ENCODE measurements at regions not wholly inside any gene's neighbourhood (a gene's known extent, or its start where the extent isn't known, plus 50 kb on each side); places are given as distances from the start of the nearest gene placed in this dataset.

DNA sequence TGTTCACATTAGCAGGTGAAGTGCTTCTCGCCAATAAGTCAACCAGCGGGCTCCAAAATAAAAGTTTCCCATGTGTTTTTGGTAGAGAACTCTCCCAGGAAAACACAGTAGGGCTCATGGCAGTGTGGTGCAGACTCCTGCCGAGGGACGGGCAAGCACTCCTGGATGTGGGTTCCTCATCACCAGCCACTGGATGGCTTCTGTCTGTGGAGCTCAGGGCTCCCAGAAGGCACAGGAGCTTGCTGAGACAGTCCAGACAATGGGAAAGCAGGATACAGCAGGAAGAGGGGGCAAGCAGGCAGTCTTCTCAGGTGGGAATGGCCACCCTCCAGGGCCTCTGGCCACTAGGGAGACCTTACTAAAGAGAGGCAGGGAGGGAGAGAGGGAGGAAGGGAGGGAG lies 142.4 kb downstream of the HSD17B3 start:
- Histone ChIP-seq H3K36me3 (ENCODE audit: control insufficient read depth in 2 of 2, extremely low read depth in 1 of 2, insufficient read depth in 2 of 2, low read length in 2 of 2) (no peaks in the 10 kb centered on the region), H3K27me3 (ENCODE audit: control insufficient read depth in 2 of 2, insufficient read depth in 2 of 2, low read length in 2 of 2) (peaks cover 0 to 3% of the 10 kb centered on the region in 2 experiments), H3K9me1 (replicated peaks; ENCODE audit: control insufficient read depth, extremely low read depth, insufficient read depth, low read length) (no peaks in the 10 kb centered on the region), H3K4me1 (ENCODE audit: control insufficient read depth, extremely low read depth, insufficient read depth, low read length) (peaks cover 12% of the 10 kb centered on the region), H2AFZ (ENCODE audit: low read depth, low read length) (no peak overlapping the region), H3K9me3 (replicated peaks; ENCODE audit: control insufficient read depth, insufficient read depth, low read length) (no peaks in the 10 kb centered on the region), H4K20me1 (replicated peaks; ENCODE audit: control insufficient read depth, extremely low read depth, insufficient read depth, low read length) (no peaks in the 10 kb centered on the region), H3K27ac (ENCODE audit: insufficient read depth, low read depth, low read length) (no peak overlapping the region), H3K4me2 (ENCODE audit: insufficient read depth, low read length) (no peak overlapping the region), H3K9ac (replicated peaks; ENCODE audit: extremely low read depth, insufficient read depth, low read length) (no peak overlapping the region), H3K79me2 (ENCODE audit: control insufficient read depth, insufficient read depth, low read length) (no peaks in the 10 kb centered on the region), H3K4me3 (replicated peaks in 1 of 3; ENCODE audit: insufficient read depth in 1 of 3, low read depth in 1 of 3, low read length in 3 of 3) (no peak overlapping the region)
- POLR2A ChIA-PET = interaction anchor here (0.5 kb wide), 1 partner anchor 1656 kb away, joined by 3 read pairs; no protein-coding TSS in a partner anchor
- FAIRE-seq (no peak), DNase-seq (ENCODE audit: low read depth, low spot score) (no peak)
- no TSS peak for BruUV-seq (replicated peaks)
- TF ChIP-seq JUN (IDR thresholded peaks at IDR 0.05; ENCODE audit: borderline replicate concordance, insufficient read depth, insufficient read length, low read depth) (no peak), POLR2AphosphoS5 (IDR thresholded peaks at IDR 0.05; ENCODE audit: insufficient read depth, low read depth, low read length) (no peak), EZH2 (IDR thresholded peaks at IDR 0.05; ENCODE audit: borderline replicate concordance, low read depth, low read length, severe bottlenecking) (no peak), GATA2 (IDR thresholded peaks at IDR 0.05; ENCODE audit: insufficient read depth, insufficient read length, low read depth, low read length) (no peak), FOS (IDR thresholded peaks at IDR 0.05; ENCODE audit: borderline replicate concordance, insufficient read depth, low read length) (no peak), POLR2A (IDR thresholded peaks at IDR 0.05; ENCODE audit: low read depth, low read length) (no peak)
- TF ChIP-seq, protein P1, sequence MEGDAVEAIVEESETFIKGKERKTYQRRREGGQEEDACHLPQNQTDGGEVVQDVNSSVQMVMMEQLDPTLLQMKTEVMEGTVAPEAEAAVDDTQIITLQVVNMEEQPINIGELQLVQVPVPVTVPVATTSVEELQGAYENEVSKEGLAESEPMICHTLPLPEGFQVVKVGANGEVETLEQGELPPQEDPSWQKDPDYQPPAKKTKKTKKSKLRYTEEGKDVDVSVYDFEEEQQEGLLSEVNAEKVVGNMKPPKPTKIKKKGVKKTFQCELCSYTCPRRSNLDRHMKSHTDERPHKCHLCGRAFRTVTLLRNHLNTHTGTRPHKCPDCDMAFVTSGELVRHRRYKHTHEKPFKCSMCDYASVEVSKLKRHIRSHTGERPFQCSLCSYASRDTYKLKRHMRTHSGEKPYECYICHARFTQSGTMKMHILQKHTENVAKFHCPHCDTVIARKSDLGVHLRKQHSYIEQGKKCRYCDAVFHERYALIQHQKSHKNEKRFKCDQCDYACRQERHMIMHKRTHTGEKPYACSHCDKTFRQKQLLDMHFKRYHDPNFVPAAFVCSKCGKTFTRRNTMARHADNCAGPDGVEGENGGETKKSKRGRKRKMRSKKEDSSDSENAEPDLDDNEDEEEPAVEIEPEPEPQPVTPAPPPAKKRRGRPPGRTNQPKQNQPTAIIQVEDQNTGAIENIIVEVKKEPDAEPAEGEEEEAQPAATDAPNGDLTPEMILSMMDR (IDR thresholded peaks at IDR 0.05; ENCODE audit: extremely low read depth in 1 of 2, insufficient read depth in 1 of 2, low read depth in 1 of 2, low read length in 2 of 2) = no peak
- TF ChIP-seq, protein P2, sequence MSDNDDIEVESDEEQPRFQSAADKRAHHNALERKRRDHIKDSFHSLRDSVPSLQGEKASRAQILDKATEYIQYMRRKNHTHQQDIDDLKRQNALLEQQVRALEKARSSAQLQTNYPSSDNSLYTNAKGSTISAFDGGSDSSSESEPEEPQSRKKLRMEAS (IDR thresholded peaks at IDR 0.05; ENCODE audit: insufficient read depth, insufficient read length) = no peak
- CTCF ChIA-PET = interaction anchor here (1.1 kb wide), 1 partner anchor 17 kb away, joined by 3 read pairs; no protein-coding TSS in a partner anchor
- dilution Hi-C loops (cut with MboI; ENCODE audit: extremely low pct_ligation_motif_present, low sequenced_read_pairs) = no loop called here
- intact Hi-C loops (cut with micrococcal nuclease) = loop anchor here (2.0 kb wide), 1 partner anchor 29 kb away; no protein-coding TSS in a partner anchor

Measured in endothelial cell of umbilical vein (primary cell).